CD14-positive monocyte (primary cell): ENCODE measurements at regions not wholly inside any gene's neighbourhood (a gene's known extent, or its start where the extent isn't known, plus 50 kb on each side); places are given as distances from the start of the nearest gene placed in this dataset.

Source experiments
- DNase-seq, 3 donors: peaks; one replicate each; pipeline ENCODE4 v3.0.0-alpha.2; 2011 to 2022
- H2AFZ ChIP-seq: 2 replicates; pipeline ENCODE4 v1.6.0; 2012; ENCODE audit warnings: mild to moderate bottlenecking, low read depth, low read length, inconsistent platforms; ENCODE audit not compliant: insufficient read depth, poor library complexity, severe bottlenecking
- H3K27ac ChIP-seq, 2 donors: 1 replicate in 1 of 2; 2 replicates in 1 of 2; pipeline ENCODE4 v1.5.1; 2012 to 2013; ENCODE audit warnings: low read length in 2 of 2, control low read depth in 1 of 2, inconsistent platforms in 1 of 2, low read depth in 1 of 2, mild to moderate bottlenecking in 1 of 2
- H3K27me3 ChIP-seq, 2 donors: one replicate each; pipeline versions ENCODE4 v1.6.0 to v1.6.1; 2011 to 2013; ENCODE audit warnings: low read length in 2 of 2; ENCODE audit not compliant: control insufficient read depth in 2 of 2, insufficient read depth in 2 of 2
- H3K36me3 ChIP-seq, 2 donors: replicated peaks in 1 of 2; 1 replicate in 1 of 2; 2 replicates in 1 of 2; pipeline versions ENCODE4 v1.5.1 to v1.6.1; 2012 to 2013; ENCODE audit warnings: low read length in 2 of 2, control low read depth in 1 of 2, inconsistent platforms in 1 of 2, mild to moderate bottlenecking in 1 of 2; ENCODE audit not compliant: insufficient read depth in 2 of 2, control insufficient read depth in 1 of 2
- H3K4me1 ChIP-seq, 2 donors: 1 replicate in 1 of 2; 2 replicates in 1 of 2; pipeline versions ENCODE4 v1.5.1 to v1.6.1; 2012 to 2013; ENCODE audit warnings: low read length in 2 of 2, control low read depth in 1 of 2, inconsistent platforms in 1 of 2, mild to moderate bottlenecking in 1 of 2, moderate library complexity in 1 of 2; ENCODE audit not compliant: insufficient read depth in 2 of 2, control insufficient read depth in 1 of 2
- H3K4me2 ChIP-seq: replicated peaks from 2 replicates; pipeline ENCODE3; 2012; ENCODE audit warnings: low read length, moderate library complexity, mild to moderate bottlenecking; ENCODE audit not compliant: poor library complexity, severe bottlenecking; ENCODE audit errors: extremely low read depth
- H3K4me3 ChIP-seq, 3 experiments: fragments of 200-600 bp in 1 of 3; sonication (generic) in 1 of 3; replicated peaks in 1 of 3; 1 replicate in 2 of 3; 2 replicates in 1 of 3; pipeline ENCODE4 v1.5.1; 2011 to 2013; ENCODE audit warnings: low read length in 3 of 3, mild to moderate bottlenecking in 3 of 3, control low read depth in 2 of 3, low read depth in 2 of 3, inconsistent platforms in 1 of 3, moderate library complexity in 1 of 3
- H3K79me2 ChIP-seq: 2 replicates; pipeline ENCODE4 v1.6.0; 2012; ENCODE audit warnings: mild to moderate bottlenecking, control low read depth, inconsistent platforms, low read length, moderate library complexity; ENCODE audit not compliant: insufficient read depth
- H3K9ac ChIP-seq: 2 replicates; pipeline ENCODE4 v1.6.0; 2017; ENCODE audit warnings: low read length, mild to moderate bottlenecking; ENCODE audit not compliant: insufficient read depth, poor library complexity, severe bottlenecking
- H3K9me3 ChIP-seq, 2 donors: replicated peaks in 1 of 2; 1 replicate in 1 of 2; 2 replicates in 1 of 2; pipeline versions ENCODE4 v1.5.1 to v1.6.1; 2012 to 2013; ENCODE audit warnings: low read length in 2 of 2, control low read depth in 1 of 2; ENCODE audit not compliant: control insufficient read depth in 1 of 2, insufficient read depth in 1 of 2
- H4K20me1 ChIP-seq: 2 replicates; pipeline ENCODE4 v1.6.0; 2012; ENCODE audit warnings: mild to moderate bottlenecking, low read length, control low read depth, moderate library complexity; ENCODE audit not compliant: insufficient read depth
- H3K27ac Mint-ChIP-seq, 7 donors: one replicate each; pipeline ENCODE4 v1.8.0; 2020; ENCODE audit warnings: mild to moderate bottlenecking in 7 of 7, mixed read lengths in 7 of 7, moderate library complexity in 6 of 7, inconsistent platforms in 2 of 7
- H3K27me3 Mint-ChIP-seq, 3 donors: one replicate each; pipeline ENCODE4 v1.8.0; 2021 to 2022; ENCODE audit warnings: low read depth in 3 of 3, mild to moderate bottlenecking in 3 of 3, mixed read lengths in 3 of 3, moderate library complexity in 3 of 3, inconsistent platforms in 1 of 3
- H3K36me3 Mint-ChIP-seq, 2 donors: one replicate each; pipeline ENCODE4 v1.8.0; 2020; ENCODE audit warnings: mixed read lengths in 2 of 2, inconsistent platforms in 1 of 2, mild to moderate bottlenecking in 1 of 2
- H3K4me1 Mint-ChIP-seq: one replicate; pipeline ENCODE4 v1.8.0; 2020; ENCODE audit warnings: mild to moderate bottlenecking, mixed read lengths
- H3K4me3 Mint-ChIP-seq, 2 donors: one replicate each; pipeline ENCODE4 v1.8.0; 2020; ENCODE audit warnings: mild to moderate bottlenecking in 2 of 2, mixed read lengths in 2 of 2, moderate library complexity in 1 of 2
- H3K9me3 Mint-ChIP-seq, 7 donors: one replicate each; pipeline ENCODE4 v1.8.0; 2020 to 2022; ENCODE audit warnings: mixed read lengths in 7 of 7, mild to moderate bottlenecking in 6 of 7, moderate library complexity in 6 of 7, inconsistent platforms in 2 of 7
- CTCF ChIP-seq: fragments of 200-600 bp; IDR thresholded peaks from one replicate; pipeline ENCODE4 v1.8.0; 2022; ENCODE audit warnings: antibody characterized with exemption, mild to moderate bottlenecking
- WGBS: methylation state at CpG from one replicate; pipeline ENCODE4 v1.1.5; 2013; ENCODE audit warnings: missing lambda C conversion rate; ENCODE audit not compliant: insufficient coverage; 5-methylcytosine and 5-hydroxymethylcytosine counted together
- intact Hi-C, 2 donors: fragments of 100-400 bp; cut with micrococcal nuclease; formaldehyde crosslinking; loops; one replicate each; pipeline versions ENCODE4 v1.15.0 to v1.15.1; 2023

GRCh38 chr15:58329211-58329610 is 102.6 kb upstream of the LIPC start:
- no peak overlapping the region for H3K9ac ChIP-seq
- 88% methylated on average over 1 of the region's 2 CpGs for WGBS
- H3K9me3 Mint-ChIP-seq, result peaks cover 0 to 2% (median 2%) of the 10 kb centered on the region in 7 donors

More at GRCh38 chr15:58329211-58329610, 102.6 kb upstream of the LIPC start:
- Histone ChIP-seq H3K36me3 (no peaks in the 10 kb centered on the region), H3K4me2 (no peak overlapping the region), H4K20me1 (no peaks in the 10 kb centered on the region), H3K79me2 (no peaks in the 10 kb centered on the region), H3K4me3 (no peak overlapping the region), H3K4me1 (peaks cover 55 to 64% of the 10 kb centered on the region in 2 donors), H3K9me3 (no peaks in the 10 kb centered on the region), H2AFZ (no peak overlapping the region), H3K27ac (peak overlapping the region in 1 of 2 donors; percentile 100), H3K27me3 (no peaks in the 10 kb centered on the region)
- H3K36me3 Mint-ChIP-seq, result peaks cover 2 to 4% of the 10 kb centered on the region in 2 donors
- peaks cover 66% of the 10 kb centered on the region for H3K4me1 Mint-ChIP-seq
- intact Hi-C loops, result loop anchor here in 1 of 2 donors (5.0 kb wide), 1 partner anchor 188 kb away; no protein-coding TSS in a partner anchor
- peak overlapping the region in 6 of 7 donors; percentile 54 to 100 (median 100) for H3K27ac Mint-ChIP-seq
- no peak for DNase-seq
- no peak overlapping the region for H3K4me3 Mint-ChIP-seq
- peaks cover 0 to 7% (median 0%) of the 10 kb centered on the region in 3 donors for H3K27me3 Mint-ChIP-seq
- no peak for TF ChIP-seq CTCF
